ENCODE measurements at regions not wholly inside any gene's neighbourhood (a gene's known extent, or its start where the extent isn't known, plus 50 kb on each side); places are given as distances from the start of the nearest gene placed in this dataset.
"Not testable (repeated sequence)": the region's sequence is repeated elsewhere in the genome, so short reads cannot be mapped to it uniquely, and the experiment has no call there.

DNA sequence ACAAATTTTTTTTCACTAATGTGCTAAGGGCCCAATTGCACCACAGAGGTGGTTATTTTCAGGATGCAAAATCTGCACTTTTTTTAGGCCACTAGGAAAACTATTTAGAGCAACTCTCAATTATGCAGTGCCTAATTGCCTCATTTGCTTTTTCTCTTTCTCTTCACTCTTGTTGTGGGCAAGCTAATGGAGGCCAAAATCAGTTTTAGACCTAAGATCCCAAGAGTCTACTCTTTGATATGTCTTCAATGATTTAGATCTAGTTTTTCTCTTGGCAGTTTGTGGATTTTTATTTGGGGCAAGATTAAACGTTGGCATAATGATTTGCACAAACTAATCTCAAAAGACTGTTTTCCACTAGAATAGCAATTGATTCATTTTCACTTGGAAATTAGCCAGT, 1996.9 kb downstream of the LRRC4C start:
- peak in 1 of 2 donors; percentile 57 for DNase-seq

DNA sequence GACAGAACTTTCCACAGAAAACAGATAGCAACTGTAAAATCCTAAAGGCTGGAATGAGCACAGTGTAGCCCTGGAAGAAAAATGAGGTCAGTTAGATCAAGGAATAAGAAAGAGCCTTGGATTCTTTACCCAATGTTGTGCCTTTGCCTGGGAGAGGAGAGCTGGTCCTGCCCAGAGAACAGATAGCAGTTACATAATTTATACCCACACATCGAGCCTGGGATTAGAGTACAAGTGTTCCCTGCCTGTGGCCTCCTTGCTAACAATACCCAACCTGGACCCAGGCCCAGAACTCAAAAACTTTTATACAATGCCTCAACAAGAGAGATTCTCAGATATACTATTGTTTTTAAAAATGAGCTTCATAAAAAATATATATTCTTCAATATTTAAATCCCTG, 1998.4 kb downstream of the LRRC4C start:
- DNase-seq: peak in 1 of 2 donors; percentile 53

DNA sequence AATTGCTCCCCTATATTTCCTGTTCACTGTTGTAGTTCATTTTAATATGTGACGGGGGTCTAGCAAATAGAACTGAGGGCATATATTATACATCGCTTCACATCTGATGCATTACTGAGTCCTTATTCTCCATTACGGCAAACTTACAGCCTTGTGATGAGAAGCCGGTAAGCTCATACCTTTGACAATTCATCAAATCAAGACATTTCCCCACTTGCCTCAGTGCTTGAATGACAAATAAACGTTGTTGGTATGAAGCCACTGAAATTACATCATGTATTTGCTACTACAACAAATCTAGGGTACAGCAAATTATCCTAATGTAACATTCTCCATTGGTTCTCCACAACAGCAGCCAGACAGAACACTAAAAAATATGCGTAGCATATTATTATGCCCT, 1999.8 kb downstream of the LRRC4C start:
- DNase-seq: no peak

DNA sequence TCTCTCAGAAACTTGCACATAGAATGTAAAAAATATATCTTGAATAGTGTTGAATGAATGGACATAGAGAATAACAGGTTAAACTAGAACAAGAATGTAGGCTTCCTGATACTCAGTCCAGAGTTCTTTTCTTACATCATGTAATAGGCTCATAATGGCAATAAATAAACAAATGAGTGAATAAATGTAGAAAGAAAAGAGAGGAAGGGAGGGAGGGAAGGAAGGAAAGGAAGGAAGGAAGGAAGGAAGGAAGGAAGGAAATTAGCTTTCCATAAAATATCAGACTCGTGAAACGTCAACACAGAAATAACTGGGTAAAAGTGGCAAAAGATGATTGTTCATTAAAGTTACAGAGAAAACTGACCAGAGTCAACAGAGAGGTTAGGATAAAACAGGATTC, 2001.0 kb downstream of the LRRC4C start:
- DNase-seq: no peak

DNA sequence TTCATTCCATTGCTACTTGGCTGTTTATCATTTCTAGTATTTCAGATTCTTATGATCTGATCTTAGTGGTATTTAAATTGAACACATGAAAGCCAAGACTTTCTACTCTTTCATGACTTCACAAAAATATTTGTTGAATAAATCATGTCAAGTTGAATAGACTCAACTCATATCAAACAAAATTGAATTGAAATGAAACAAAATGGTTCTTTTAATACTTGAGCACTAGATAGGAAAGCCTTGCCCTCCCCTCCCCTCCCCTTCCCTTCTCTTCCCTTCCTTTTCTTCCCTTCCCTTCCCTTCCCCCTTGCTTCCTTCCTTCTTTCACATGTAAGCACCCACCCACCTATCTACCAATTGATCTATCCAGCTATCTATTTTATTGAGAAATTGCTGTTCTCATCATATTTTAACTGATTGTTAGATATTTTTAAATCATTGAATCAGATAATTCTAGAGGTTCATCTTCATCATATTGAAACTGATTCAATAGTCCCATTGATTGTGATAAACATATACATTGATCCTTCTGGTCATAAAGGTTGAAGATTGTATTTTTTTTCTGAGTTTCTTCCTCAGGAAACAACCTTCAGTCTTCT, 2015.9 kb downstream of the LRRC4C start:
- no peak for DNase-seq

DNA sequence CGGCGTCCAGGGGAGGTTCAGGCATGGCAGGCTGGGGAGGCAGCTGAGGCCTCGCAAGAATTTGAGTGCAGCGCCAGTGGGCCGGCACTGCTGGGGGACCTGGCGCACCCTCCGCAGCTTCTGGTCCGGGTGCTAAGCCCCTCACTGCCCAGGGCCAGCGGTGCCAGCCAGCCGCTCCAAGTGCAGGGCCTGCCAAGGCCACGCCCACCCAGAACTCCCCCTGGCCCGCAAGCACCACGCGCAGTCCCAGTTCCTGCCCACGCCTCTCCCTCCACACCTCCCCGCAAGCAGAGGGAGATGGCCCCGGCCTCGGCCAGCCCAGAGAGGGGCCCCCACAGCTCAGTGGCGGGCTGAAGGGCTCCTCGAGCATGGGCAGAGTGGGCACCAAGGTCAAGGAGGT, 2017.3 kb downstream of the LRRC4C start:
- no peak for DNase-seq

DNA sequence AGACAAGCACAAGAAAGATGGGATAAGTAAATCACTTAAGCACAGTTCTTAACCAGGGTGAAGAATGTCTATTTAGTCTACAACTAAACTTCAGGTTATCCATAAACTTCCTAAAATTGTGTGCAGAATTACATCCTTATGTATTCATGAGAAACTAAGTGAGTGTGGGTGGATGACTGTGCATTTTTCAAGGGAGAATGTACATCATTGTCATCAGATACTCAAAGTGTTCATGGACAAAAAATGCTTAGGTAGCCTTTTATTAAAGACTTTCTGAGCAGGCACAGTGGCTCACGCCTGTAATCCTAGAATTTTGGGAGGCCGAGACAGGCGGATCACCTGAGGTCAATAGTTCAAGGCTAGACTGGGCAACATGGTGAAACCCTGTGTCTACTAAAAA, 2023.8 kb downstream of the LRRC4C start:
- DNase-seq: no peak

DNA sequence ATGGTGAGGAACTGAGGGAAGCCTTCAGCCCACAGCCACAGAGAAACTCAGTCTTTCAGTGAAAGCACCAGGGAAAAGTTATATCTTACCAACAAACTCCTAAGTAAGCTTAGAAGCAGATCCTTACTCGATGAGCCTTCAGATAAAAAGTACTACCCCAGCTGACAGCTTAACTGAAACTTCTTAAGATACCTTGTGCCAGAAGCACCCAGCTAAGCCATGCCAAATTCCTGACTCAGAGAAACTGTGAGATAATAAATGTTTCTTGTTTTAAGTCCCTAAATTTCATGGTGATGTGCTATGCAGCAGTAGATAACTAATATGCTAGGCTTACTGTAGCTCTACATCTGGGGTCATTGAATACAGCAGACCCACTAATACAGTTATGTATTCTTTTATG, 2025.0 kb downstream of the LRRC4C start:
- DNase-seq: no peak

DNA sequence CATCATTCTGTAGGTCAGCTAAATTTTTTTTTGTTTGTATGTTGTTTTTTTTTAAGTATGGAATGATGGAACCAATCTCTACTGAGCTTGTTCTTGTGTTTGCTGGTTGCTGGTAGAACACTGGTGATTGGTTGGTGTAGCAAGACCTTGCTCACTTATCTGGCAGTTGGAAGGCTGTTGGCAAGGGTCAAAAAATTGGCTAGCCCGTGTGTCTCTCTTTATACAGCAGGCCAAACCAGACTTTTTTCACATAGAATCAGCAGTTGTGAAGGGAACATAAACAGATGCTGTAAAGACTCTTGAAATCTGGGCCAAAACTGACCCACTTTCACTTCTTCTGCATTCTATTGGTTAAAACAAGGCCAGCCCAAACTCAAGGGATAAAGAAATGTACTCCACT, 2026.5 kb downstream of the LRRC4C start:
- no peak for DNase-seq

DNA sequence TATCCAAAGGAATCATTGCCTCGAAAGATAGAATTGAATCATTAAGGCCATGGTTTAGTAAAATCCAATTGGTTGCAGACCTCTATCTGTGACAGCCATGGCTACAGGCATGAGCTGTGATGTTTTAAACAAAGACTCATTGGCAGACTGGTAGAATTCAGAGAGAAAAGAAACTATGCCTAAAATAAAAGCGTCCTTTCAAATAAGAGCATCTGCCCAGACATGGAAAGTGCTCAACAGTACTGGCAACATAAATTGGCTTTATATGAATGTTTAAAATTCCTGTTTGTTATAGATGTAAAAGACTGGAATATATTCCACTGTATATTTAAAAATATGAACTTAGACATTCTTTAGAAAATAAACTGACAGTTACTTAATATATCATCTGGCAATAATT, 2034.2 kb downstream of the LRRC4C start:
- peak in 1 of 2 donors; percentile 22 for DNase-seq

DNA sequence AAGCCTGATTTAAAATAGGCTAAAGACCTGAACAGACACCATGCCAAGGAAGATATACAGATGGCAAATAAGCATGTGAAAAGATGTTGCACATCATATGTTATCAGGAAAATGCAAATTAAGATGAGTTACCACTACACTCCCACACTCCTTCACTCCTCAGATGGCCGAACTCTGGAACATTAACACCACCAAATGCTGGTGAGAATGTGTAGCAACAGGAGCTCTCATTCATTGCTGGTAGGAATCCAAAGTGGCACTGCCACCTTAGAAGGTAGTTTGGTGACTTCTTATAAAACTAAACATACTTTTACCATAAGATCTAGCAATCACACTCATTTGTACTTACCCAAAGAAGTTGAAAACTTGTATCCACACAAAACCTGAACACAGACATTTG, 2047.3 kb downstream of the LRRC4C start:
- DNase-seq: peak in 1 of 2 donors; percentile 19

DNA sequence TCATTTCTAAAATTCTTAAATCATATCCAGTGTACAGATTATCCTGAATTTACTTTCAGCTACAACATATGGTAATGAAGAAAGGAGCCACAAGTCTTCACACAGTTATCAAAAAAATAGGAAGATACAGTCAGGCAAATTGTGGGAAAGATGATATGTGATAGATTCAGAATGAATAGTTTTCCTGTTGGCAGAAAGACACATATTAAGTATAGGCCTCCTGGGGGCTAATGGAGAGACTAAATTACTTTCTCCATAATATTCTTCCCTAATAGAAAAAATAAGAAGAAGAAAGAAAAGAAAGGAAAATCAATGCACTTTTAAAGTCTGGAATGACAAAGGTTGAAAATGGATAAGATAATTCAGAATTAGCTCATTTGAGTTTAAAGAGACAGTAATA, 2073.5 kb downstream of the LRRC4C start:
- DNase-seq: no peak

DNA sequence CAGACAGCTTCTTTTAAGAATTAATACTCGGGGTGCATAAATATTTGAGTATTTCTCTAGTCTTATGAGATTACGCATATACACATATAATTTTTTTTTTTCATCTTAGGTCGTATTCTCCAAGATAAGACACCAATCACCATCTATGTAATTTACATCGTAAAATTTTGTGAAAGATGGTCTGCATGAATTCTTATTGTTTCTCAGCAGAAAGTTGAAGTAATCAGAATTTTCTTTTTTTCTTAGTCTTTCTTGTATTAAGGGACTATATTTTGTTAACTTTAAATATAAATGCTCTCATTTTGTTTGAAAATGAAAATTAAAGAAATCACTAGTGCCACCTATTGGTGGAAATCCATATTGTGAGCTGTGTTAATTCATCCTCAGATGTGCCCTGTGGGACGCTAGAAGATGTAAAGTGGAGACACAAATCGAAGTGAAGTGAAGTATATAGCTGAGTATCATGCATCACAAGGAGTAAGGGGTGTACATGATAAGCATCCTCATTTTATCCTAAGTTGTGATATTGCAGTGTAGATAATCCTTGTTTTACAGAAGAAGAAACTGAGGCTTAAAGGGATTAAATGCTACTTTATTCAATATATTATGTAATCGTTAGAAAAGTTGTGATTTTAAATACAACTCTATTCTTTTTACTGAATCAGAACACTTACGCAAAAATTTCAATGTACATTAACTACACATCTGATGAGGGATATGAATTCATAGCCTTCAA, 2084.3 kb downstream of the LRRC4C start:
- DNase-seq: no peak

DNA sequence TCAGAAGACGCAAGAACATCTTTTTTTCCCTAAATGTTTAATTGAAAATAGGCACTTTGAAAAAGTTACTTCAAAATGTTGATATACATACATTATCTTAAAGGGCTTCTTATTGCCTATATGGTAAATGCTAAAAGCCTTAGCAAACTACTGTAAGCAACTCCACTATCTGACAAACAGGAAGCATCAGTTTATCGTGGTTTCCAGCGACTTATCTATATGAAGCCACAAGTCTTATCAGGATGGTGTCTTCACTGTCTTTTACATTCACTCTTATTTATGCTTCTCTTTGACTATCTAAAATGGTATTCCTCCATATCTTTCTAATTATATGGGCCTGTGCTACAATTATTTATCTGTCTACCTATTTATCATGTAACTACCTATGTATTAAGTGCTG, 2091.9 kb downstream of the LRRC4C start:
- DNase-seq: no peak

DNA sequence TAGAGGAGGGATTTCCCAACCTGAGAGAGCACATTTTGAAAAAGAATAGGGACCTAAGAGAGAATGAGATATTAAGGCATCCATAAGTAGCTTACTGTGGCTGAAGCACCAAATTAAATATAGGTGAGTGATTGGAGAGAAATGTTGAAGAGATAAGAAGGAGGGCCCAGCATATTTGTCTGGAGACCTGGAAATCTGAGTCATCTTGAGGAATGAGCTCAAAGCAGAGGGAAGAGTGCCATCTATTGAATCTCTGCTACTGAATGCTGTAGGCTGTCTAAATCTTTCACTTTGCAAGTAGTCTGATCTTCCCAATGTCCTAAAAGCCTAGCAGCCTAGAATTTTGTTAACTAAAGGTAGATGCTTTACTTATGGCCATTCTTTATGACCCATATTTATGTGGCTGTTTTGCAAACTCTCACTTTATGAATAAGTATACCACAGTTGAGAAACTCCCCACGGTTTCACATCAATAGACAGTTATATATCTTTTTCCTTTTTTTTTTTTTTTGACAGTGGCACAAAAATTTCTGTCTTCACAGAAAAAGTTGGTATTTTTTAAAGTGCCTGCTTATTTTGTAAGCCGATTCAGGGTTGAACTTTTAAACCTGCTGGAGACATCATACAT, 2093.5 kb downstream of the LRRC4C start:
- no peak for DNase-seq

DNA sequence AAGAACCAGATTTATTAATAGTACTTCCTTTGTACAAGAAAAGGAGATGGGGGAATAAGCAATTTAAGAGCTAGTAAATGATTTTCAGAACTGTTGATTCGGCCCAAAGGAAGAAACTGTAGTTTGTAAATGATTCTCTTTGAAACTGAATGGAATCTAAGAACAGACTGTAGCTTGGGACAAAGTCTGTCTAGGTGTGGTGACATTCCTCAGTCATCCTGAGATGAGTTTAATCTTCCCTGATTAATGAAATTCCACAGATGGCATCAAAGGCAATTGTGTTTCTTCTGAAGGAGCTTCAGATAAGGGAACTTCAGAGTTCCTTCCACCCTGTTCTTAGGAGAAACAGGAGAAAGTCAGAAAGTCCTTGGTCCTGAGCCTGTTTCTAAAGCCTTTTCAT, 2095.9 kb downstream of the LRRC4C start:
- no peak for DNase-seq

DNA sequence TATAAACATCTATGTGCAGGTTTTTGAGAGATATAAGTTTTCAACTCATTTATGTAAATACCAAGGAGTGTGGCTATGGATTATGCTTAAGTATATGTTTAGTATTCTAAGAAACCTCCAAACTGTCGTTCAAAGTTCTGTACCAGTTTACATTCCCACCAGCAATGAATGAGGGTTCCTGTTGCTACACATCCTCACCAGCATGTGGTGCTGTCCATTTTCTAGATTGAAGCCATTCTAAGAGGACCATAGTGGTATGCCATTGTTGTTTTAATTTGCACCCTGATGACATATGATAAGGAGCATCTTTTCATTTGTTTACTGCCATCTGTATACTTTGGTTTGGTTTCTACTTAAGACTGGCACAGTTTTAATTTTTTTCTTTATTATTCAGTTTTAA, 2097.9 kb downstream of the LRRC4C start:
- DNase-seq: no peak

DNA sequence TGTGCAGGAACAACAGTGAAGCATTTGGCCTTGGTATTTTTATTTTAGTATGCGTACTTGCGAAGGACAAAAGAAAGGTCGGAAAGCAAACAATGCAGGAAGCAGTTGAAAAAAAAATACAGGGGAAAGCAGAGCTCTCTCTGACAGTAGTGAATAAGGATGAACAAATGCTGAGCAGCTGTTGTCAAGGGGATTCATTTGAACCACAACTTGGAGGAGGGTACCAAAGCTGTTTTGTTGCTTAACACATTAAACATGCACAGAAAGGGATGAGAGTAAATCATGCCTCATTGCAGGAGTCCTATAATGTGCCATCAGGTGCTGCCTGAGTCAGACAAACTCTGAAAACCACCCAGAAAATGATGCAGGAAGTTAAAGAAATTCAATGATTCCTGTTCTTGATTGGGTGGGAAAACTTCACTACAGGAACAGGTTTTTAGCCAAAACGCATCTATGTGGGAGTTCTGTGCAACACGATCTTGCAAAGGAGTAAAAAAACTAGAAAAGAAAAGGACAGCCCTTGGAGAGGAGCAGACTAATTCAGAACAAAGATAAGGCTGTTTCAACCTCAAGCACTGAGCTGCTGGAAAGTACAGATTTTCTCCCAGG, 2113.5 kb downstream of the LRRC4C start:
- peak in 1 of 2 donors; percentile 40 for DNase-seq

DNA sequence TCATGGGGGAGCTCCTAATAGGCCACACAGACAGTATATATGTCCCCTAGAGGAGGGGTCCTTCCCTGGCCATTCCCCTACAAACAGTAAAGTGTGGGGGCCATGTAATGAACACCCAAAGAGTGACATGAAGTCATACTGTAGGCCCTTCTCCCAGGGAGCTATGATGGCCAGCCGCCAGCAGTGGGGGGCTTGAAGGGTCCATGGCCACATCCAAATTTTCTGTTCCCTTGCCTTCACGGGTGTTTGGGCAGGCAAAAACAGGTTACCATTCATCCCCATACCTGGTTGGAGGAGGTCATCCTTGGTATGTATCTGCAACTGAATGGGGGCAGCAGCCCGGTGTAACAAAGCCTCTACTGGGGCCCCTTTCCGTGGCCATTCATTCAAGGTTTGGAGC, 2118.0 kb downstream of the LRRC4C start:
- DNase-seq: no peak

DNA sequence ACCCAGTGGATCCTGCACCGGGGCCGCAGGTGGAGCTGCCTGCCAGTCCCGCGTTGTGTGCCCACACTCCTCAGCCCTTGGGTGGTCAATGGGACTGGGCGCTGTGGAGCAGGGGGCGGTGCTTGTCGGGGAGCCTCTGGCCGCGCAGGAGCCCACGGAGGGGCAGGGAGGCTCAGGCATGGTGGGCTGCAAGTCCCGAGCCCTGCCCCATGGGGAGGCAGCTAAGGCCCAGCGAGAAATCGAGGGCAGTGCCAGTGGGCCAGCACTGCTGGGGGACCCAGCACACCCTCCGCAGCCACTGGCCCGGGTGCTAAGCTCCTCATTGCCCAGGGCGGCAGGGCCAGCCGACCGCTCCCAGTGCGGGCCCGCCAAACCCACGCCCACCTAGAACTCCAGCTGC, 2126.4 kb downstream of the LRRC4C start:
- not testable (repeated sequence) for DNase-seq

DNA sequence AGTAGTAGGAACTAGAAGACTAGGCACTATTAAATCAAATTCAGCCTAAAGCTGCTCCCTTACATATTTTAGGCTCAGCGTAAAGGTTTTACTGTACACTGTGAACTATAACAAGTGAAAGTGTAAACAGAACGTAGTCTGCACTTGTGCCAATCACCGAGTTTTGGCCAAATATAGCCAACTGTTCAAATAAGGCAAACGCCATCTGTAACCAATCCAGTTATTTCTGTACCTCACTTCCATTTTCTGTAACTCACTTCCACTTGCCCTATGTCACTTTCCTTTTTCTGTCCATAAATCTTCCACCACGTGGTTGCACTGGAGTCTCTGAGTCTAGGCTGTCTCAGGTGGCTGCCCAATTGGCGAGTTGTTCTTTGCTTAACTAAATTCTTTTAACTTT, 2132.2 kb downstream of the LRRC4C start:
- DNase-seq: no peak

DNA sequence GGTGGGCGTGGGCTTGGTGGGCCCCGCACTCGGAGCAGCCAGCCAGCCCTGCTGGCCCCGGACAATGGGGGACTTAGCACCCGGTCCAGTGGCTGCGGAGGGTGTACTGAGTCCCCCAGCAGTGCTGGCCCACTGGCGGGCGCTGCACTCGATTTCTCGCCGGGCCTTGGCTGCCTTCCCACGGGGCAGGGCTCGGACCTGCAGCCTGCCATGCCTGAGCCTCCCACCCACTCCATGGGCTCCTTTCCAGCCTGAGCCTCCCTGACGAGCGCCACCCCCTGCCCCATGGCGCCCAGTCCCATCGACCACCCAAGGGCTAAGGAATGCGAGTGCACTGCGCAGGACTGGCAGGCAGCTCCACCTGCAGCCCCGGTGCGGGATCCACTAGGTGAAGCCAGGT, 2147.6 kb downstream of the LRRC4C start:
- not testable (repeated sequence) for DNase-seq

DNA sequence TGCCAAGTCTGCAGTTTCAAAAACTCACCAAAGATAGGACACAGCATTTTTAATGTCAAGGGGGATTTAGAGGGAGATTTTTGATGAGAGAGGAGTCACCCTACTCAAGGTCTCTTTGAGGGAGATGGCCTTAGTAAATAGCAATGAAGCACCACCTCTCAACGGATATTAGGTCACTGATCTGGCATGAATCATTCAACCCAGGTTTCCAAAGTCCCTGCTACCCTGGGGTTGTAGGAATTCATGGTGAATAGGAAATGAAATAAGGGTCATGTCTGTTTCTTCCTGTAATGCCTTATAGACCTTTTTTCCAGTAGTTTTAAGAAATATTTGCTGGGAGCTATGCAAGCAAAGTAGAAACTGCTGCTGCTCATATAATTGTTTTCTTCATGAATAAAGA, 2154.9 kb downstream of the LRRC4C start:
- no peak for DNase-seq

DNA sequence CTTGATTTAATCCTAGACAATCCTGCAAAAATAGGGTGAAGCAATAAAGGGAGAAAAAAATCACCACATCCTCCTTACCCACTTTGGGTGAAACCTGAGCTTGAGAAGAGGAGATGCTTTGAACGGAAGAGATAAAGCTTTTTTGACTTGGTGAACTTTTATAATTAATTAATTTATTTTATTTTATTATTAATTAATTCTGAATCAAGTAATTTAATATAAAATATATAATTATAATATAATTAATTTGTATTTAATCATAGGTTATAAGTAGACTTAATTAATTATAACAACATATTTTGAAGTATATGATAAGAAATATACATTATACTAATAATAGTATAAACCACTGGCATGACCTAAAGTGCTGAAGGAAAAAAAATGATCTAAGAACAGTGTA, 2164.8 kb downstream of the LRRC4C start:
- DNase-seq: no peak
